Activated T-cell treated with anti-CD3 and anti-CD28 coated beads, Interleukin-2, amount 50 U/mL, for 72 hours (primary cell): ENCODE measurements at regions not wholly inside any gene's neighbourhood (a gene's known extent, or its start where the extent isn't known, plus 50 kb on each side); places are given as distances from the start of the nearest gene placed in this dataset.

Experiments used
- ATAC-seq, 2 donors: fragments of 150-1000 bp; cut with Tn5 transposase; replicated peaks in 1 of 2; 2 replicates each; pipeline ENCODE4 v1.10.0; 2021; ENCODE audit warnings: moderate library complexity in 2 of 2, mild to moderate bottlenecking in 1 of 2
- DNase-seq, 2 donors: peaks; one replicate each; pipeline ENCODE4 v3.0.0; 2021 to 2022; ENCODE audit warnings: mixed read lengths in 1 of 2
- H3K27ac Mint-ChIP-seq: one replicate; pipeline ENCODE4 v1.8.0; 2022; ENCODE audit warnings: mild to moderate bottlenecking, moderate library complexity, mixed read lengths
- H3K27me3 Mint-ChIP-seq: one replicate; pipeline ENCODE4 v1.8.0; 2022; ENCODE audit warnings: low read depth, mixed read lengths
- H3K36me3 Mint-ChIP-seq, 2 donors: one replicate each; pipeline ENCODE4 v1.8.0; 2022; ENCODE audit warnings: mixed read lengths in 2 of 2, mild to moderate bottlenecking in 1 of 2; ENCODE audit not compliant: insufficient read depth in 2 of 2
- H3K4me1 Mint-ChIP-seq: one replicate; pipeline ENCODE4 v1.8.0; 2022; ENCODE audit warnings: low read depth, mixed read lengths
- H3K4me3 Mint-ChIP-seq, 2 donors: one replicate each; pipeline ENCODE4 v1.8.0; 2022; ENCODE audit warnings: mild to moderate bottlenecking in 2 of 2, mixed read lengths in 2 of 2, moderate library complexity in 2 of 2
- H3K9me3 Mint-ChIP-seq, 2 donors: one replicate each; pipeline ENCODE4 v1.8.0; 2022; ENCODE audit warnings: mixed read lengths in 2 of 2

- DNase-seq (no peak), ATAC-seq (no peak)
- H3K27ac Mint-ChIP-seq, result peak overlapping the region; percentile 92
- H3K4me1 Mint-ChIP-seq, result peaks cover 68% of the 10 kb centered on the region
- H3K4me3 Mint-ChIP-seq, result peak overlapping the region; percentile 53 to 92
- peaks cover 0 to 2% of the 10 kb centered on the region in 2 donors for H3K9me3 Mint-ChIP-seq
- H3K27me3 Mint-ChIP-seq, result no peaks in the 10 kb centered on the region
- peaks cover 0 to 2% of the 10 kb centered on the region in 2 donors for H3K36me3 Mint-ChIP-seq
These were observed 115.3 kb upstream of the RIPOR2 start for GRCh38 chr6:25051083-25051482.

DNA sequence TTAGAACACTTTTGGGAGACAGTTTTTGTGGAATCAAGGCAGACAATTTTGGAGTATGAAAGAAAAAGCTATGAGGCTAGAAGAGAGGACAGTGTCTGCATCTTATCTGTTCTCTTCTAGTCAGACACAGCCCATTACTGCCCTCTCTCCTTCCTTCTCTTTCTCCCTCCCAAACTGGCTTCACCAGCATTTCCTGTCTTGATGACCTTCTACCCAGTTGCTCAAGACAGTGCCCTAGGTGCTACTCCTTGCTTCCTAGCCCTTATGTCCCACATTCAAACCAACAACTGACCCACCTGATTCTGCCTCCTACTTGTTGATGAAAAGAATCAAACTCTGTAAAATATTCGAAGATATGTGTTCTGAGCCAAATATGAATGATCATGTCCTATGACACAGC is 116.4 kb upstream of the RIPOR2 start:
- H3K4me3 Mint-ChIP-seq, result no peak overlapping the region
- H3K36me3 Mint-ChIP-seq, result peaks cover 0 to 3% of the 10 kb centered on the region in 2 donors
- H3K4me1 Mint-ChIP-seq, result peaks cover 77% of the 10 kb centered on the region
- ATAC-seq (no peak), DNase-seq (no peak)
- H3K27ac Mint-ChIP-seq, result no peak overlapping the region
- no peaks in the 10 kb centered on the region for H3K27me3 Mint-ChIP-seq
- peaks cover 1 to 2% of the 10 kb centered on the region in 2 donors for H3K9me3 Mint-ChIP-seq

- H3K27me3 Mint-ChIP-seq, result no peaks in the 10 kb centered on the region
- H3K27ac Mint-ChIP-seq, result peak overlapping the region; percentile 82
- ATAC-seq (peak in 1 of 2 donors; percentile 38), DNase-seq (no peak)
- H3K4me1 Mint-ChIP-seq, result peaks cover 92% of the 10 kb centered on the region
- H3K36me3 Mint-ChIP-seq, result peaks cover 0 to 3% of the 10 kb centered on the region in 2 donors
- peak overlapping the region; percentile 9 to 70 for H3K4me3 Mint-ChIP-seq
- peaks cover 1 to 2% of the 10 kb centered on the region in 2 donors for H3K9me3 Mint-ChIP-seq
These were observed 118.2 kb upstream of the RIPOR2 start for GRCh38 chr6:25053875-25054371.

GRCh38 chr6:25054469-25054868 is 118.7 kb upstream of the RIPOR2 start:
- peaks cover 90% of the 10 kb centered on the region for H3K4me1 Mint-ChIP-seq
- DNase-seq (no peak), ATAC-seq (no peak)
- peaks cover 0 to 3% of the 10 kb centered on the region in 2 donors for H3K36me3 Mint-ChIP-seq
- H3K27ac Mint-ChIP-seq, result peak overlapping the region; percentile 82
- peak overlapping the region; percentile 19 to 70 for H3K4me3 Mint-ChIP-seq
- peaks cover 1 to 2% of the 10 kb centered on the region in 2 donors for H3K9me3 Mint-ChIP-seq
- H3K27me3 Mint-ChIP-seq, result no peaks in the 10 kb centered on the region

DNA sequence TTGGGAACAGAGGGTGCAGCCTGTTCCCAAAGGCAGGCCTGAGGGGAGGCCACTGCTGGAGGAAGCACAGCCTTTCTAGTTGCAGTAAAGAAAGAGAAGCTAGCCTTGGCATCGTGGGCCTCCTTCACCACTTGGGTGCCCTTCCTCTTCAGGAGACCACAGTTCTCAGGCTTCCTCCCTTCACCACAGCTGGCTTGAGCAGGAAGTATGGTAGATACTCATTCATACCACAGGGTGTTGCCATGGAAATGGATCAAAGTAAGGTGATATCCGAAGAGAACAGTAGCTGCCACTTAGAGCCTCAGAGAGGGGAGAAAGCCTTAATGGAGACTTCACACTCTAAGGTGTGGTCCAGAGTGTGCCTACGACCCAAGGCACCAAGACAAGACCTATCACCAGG is 120.4 kb upstream of the RIPOR2 start:
- Mint-ChIP-seq H3K27ac (peak overlapping the region; percentile 75), H3K27me3 (no peaks in the 10 kb centered on the region), H3K4me1 (peaks cover 74% of the 10 kb centered on the region)

DNA sequence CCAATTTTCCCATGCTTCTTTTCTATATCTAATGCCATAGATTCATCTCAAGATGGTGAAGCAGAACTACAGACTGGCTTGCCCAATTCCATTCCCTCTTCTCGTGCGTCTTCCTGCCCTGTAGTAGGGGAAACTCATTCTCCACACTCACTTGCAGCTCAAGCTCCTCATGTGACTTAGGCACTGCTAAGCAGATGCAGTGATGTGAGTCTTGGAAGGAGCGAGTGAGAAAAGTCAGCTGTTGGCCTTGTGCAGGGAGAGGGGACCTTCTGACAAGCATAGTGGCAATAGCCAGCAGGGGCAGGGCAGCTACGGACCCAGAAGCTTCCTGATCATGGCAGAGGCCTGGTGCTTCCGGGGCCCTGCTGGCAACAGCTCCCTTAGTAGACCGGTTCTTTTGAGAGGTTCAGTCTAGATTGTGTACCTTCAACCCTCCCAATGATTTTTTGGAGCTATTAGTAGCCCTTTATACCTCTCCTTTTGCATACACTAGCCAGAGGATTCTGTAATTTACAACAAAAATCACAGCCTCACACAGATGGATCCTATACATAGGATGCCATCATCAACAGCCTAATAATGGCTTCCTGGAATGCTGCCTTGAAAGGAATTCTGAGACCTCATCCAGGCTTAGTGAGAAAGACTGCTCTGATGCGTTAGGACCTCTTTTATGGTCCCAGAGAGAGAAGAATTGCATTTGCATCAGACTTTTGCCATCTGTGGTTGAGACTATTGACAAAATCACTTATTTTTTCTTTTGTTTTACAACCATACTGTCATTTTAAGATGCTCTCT is 121.5 kb upstream of the RIPOR2 start:
- Mint-ChIP-seq H3K4me1 (peaks cover 62% of the 10 kb centered on the region), H3K36me3 (peaks cover 0 to 3% of the 10 kb centered on the region in 2 donors), H3K4me3 (peak overlapping the region; percentile 9 to 65), H3K27me3 (no peaks in the 10 kb centered on the region), H3K9me3 (peaks cover 1 to 2% of the 10 kb centered on the region in 2 donors), H3K27ac (peak overlapping the region; percentile 68)
- DNase-seq, result no peak
- ATAC-seq, result no peak

More for the DNA sequence above, 120.4 kb upstream of the RIPOR2 start:
- Mint-ChIP-seq H3K36me3 (peaks cover 0 to 3% of the 10 kb centered on the region in 2 donors), H3K4me3 (peak overlapping the region; percentile 73), H3K9me3 (peaks cover 1 to 2% of the 10 kb centered on the region in 2 donors)
- peak; percentile 95 to 97 for ATAC-seq
- peak; percentile 68 to 74 for DNase-seq

DNA sequence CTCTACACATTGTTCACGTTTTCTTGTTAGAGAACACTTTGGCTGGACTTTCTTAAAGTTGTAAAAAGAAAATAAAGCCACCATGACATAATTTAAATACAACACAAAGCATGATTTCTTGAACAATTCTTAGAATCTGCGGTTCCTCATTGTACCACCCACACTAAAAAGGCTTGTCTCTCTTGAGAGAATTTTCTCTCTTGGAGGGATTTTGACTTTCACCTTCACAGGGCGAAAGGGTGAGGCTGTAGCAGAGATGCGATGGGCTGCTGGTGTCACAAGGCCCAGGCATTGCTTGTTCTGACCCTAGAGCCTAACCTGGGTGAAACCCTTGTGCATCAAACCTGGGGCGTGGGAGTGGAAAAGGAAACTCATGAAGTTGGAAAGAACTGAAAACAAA is 122.7 kb upstream of the RIPOR2 start:
- Mint-ChIP-seq H3K36me3 (peaks cover 0 to 3% of the 10 kb centered on the region in 2 donors), H3K4me3 (peak overlapping the region in 1 of 2 donors; percentile 16), H3K27ac (peak overlapping the region; percentile 31), H3K4me1 (peaks cover 51% of the 10 kb centered on the region), H3K9me3 (peaks cover 1 to 2% of the 10 kb centered on the region in 2 donors), H3K27me3 (no peaks in the 10 kb centered on the region)
- DNase-seq (no peak), ATAC-seq (no peak)

GRCh38 chr6:25058941-25059340 is 123.2 kb upstream of the RIPOR2 start:
- Mint-ChIP-seq H3K4me1 (peaks cover 46% of the 10 kb centered on the region), H3K27me3 (no peaks in the 10 kb centered on the region), H3K27ac (peak overlapping the region; percentile 31), H3K4me3 (peak overlapping the region in 1 of 2 donors; percentile 16), H3K36me3 (peaks cover 0 to 3% of the 10 kb centered on the region in 2 donors), H3K9me3 (peaks cover 1 to 2% of the 10 kb centered on the region in 2 donors)
- DNase-seq, result no peak
- no peak for ATAC-seq

DNA sequence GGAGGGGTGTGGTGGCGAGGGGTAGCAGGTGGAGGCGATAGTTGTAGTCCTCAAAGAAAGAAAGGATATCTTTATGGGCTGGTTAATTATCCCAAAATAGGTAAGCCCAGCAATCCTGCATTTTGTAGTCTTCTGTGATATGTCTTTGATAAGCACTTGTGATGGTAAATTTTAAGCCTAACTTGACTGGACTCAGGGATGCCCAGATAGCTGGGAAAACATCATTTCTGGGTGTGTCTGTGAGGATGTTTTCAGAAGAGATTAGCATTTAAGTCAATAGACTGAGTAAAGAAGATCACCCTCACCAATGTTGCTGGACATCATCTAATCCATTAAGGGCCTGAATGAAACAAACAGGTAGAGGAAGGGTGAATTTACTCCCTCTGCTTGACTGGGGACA is 124.8 kb upstream of the RIPOR2 start:
- Mint-ChIP-seq H3K27me3 (no peaks in the 10 kb centered on the region), H3K9me3 (peaks cover 1 to 2% of the 10 kb centered on the region in 2 donors), H3K36me3 (peaks cover 0 to 3% of the 10 kb centered on the region in 2 donors), H3K4me3 (no peak overlapping the region), H3K27ac (no peak overlapping the region), H3K4me1 (peaks cover 31% of the 10 kb centered on the region)
- ATAC-seq (no peak), DNase-seq (no peak)

DNA sequence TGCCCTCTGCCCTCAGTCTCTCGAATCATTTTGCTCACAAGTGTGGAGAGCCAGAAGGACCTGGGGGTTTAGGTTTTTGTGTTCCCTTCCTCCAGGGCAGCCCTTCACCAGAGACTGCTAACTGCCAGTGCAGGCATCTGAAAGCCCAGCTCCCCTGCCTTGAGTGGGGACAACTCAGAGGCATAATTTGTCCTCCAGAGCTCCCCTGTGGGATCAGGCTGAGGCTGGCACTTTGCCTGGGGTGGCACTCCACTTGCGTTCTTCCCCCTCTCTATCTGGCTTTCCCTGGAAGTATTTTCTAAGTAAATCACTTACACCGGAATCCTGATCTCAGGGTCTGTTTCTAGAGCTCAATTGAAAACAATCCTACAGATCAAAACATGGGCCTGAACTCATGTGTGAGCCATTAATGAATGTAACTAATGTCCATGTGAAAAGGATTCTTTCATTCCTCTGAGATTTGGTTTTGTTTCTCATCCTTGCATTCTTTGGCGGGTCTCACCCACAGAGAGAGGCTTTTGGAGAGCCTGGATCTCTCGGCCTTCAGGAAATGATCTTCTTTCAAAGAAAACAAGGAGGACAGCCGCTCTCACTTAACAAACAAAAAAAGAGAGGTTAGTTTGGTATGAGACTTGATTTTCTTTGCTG is 125.7 kb upstream of the RIPOR2 start:
- Mint-ChIP-seq H3K27ac (no peak overlapping the region), H3K4me1 (peaks cover 22% of the 10 kb centered on the region), H3K27me3 (no peaks in the 10 kb centered on the region), H3K9me3 (no peaks in the 10 kb centered on the region), H3K4me3 (no peak overlapping the region), H3K36me3 (no peaks in the 10 kb centered on the region)
- DNase-seq (no peak), ATAC-seq (no peak)

DNA sequence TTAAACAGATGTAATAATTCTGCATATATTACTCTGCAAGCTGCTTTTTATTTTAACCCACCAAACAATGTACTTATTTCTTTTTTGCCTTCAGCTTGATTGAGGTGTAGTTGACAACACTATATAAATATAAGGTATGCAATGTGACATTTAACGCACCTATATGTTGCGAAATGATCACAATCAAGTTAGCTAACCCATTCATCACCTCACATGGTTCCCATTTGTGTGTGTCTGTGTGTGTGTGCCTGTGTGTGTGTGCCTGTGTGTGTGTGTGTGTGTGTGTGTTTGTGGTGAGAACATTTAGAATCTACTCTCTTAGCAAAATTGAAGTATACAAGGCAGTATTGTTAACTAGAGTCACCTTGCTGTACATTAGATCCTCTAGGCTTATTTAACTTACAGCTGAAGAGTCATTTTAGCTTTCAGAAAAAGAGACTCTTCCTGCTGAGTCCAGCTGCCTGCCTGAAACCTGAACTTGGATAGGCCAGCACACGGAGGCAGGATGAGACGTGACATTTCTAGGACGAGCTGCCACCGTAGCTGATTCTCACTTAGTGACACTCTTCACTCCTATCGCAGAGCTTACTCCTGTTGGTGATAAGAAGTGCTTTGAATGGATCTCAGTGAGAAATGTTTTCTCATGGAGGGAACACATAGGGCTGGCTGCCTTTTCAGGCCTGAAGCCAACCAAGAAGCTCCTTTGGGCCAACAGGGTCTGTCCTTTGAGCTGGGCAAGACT is 126.5 kb upstream of the RIPOR2 start:
- no peak overlapping the region for H3K27ac Mint-ChIP-seq
- no peak for ATAC-seq
- peaks cover 16% of the 10 kb centered on the region for H3K4me1 Mint-ChIP-seq
- no peaks in the 10 kb centered on the region for H3K9me3 Mint-ChIP-seq
- H3K27me3 Mint-ChIP-seq, result no peaks in the 10 kb centered on the region
- no peak overlapping the region for H3K4me3 Mint-ChIP-seq
- H3K36me3 Mint-ChIP-seq, result no peaks in the 10 kb centered on the region
- DNase-seq, result no peak

GRCh38 chr6:25064006-25064405 is 128.2 kb upstream of the RIPOR2 start:
- Mint-ChIP-seq H3K27ac (no peak overlapping the region), H3K9me3 (no peaks in the 10 kb centered on the region), H3K4me1 (peaks cover under 1% of the 10 kb centered on the region), H3K4me3 (no peak overlapping the region), H3K27me3 (no peaks in the 10 kb centered on the region), H3K36me3 (no peaks in the 10 kb centered on the region)
- DNase-seq (no peak), ATAC-seq (no peak)

DNA sequence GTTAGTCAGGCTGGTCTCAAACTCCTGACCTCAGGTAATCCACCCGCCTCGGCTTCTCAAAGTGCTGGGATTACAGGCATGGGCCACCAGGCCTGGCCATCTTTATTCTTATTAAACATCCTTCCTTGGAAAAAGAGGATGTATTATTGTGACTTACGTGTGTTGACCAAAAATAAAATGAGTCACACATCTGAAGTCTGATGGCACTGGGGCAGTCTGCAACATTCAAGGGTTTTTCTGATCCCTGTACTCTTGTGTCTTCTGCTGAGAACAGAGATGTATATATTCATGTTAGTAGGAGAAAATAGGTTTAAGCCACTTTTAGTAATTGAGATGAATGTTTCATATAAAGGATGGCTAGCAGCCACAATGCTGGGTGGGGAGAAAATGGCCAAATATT is 129.9 kb upstream of the RIPOR2 start:
- no peaks in the 10 kb centered on the region for H3K36me3 Mint-ChIP-seq
- H3K4me3 Mint-ChIP-seq, result no peak overlapping the region
- no peak overlapping the region for H3K27ac Mint-ChIP-seq

More for the DNA sequence above, 129.9 kb upstream of the RIPOR2 start:
- ATAC-seq (no peak), DNase-seq (no peak)
- Mint-ChIP-seq H3K9me3 (no peaks in the 10 kb centered on the region), H3K27me3 (no peaks in the 10 kb centered on the region), H3K4me1 (peaks cover 2% of the 10 kb centered on the region)
